Smooth muscle cell of the brain vasculature (primary cell): ENCODE measurements at regions not wholly inside any gene's neighbourhood (a gene's known extent, or its start where the extent isn't known, plus 50 kb on each side); places are given as distances from the start of the nearest gene placed in this dataset.
"Not testable (repeated sequence)": the region's sequence is repeated elsewhere in the genome, so short reads cannot be mapped to it uniquely, and the experiment has no call there.

Experiments
- DNase-seq: peaks from one replicate; pipeline ENCODE4 v3.0.0-alpha.2; 2012; ENCODE audit warnings: low read depth, low spot score

- no peak for DNase-seq
Measured at GRCh38 chr3:40939741-40940130, 259.6 kb upstream of the CTNNB1 start.

- DNase-seq: no peak
Measured at GRCh38 chr3:40940651-40941050, 258.7 kb upstream of the CTNNB1 start.

GRCh38 chr3:40947022-40947421 is 252.3 kb upstream of the CTNNB1 start:
- DNase-seq: not testable (repeated sequence)

- not testable (repeated sequence) for DNase-seq
Measured at GRCh38 chr3:40949347-40949746, 250.0 kb upstream of the CTNNB1 start.

GRCh38 chr3:40951636-40952035 is 247.7 kb upstream of the CTNNB1 start:
- DNase-seq: no peak

GRCh38 chr3:40961104-40961857 is 238.0 kb upstream of the CTNNB1 start:
- no peak for DNase-seq

- no peak for DNase-seq
Measured at GRCh38 chr3:40962721-40963120, 236.6 kb upstream of the CTNNB1 start.

GRCh38 chr3:40968666-40969065 is 230.6 kb upstream of the CTNNB1 start:
- no peak for DNase-seq

GRCh38 chr3:40969341-40969740 is 230.0 kb upstream of the CTNNB1 start:
- DNase-seq: no peak

- DNase-seq: no peak
Measured at GRCh38 chr3:40969756-40970466, 229.4 kb upstream of the CTNNB1 start.

- peak; percentile 95 for DNase-seq
Measured at GRCh38 chr3:40971191-40972168, 227.8 kb upstream of the CTNNB1 start.

- no peak for DNase-seq
Measured at GRCh38 chr3:40972350-40972749, 227.0 kb upstream of the CTNNB1 start.

GRCh38 chr3:40973141-40973540 is 226.2 kb upstream of the CTNNB1 start:
- DNase-seq: no peak

GRCh38 chr3:40975711-40976121 is 223.6 kb upstream of the CTNNB1 start:
- no peak for DNase-seq

GRCh38 chr3:40976241-40976640 is 223.1 kb upstream of the CTNNB1 start:
- DNase-seq: no peak

GRCh38 chr3:40978442-40978841 is 220.9 kb upstream of the CTNNB1 start:
- no peak for DNase-seq

GRCh38 chr3:40979962-40980361 is 219.3 kb upstream of the CTNNB1 start:
- no peak for DNase-seq

GRCh38 chr3:40980467-40980866 is 218.8 kb upstream of the CTNNB1 start:
- no peak for DNase-seq

GRCh38 chr3:40985195-40985594 is 214.1 kb upstream of the CTNNB1 start:
- no peak for DNase-seq

- no peak for DNase-seq
Measured at GRCh38 chr3:40988468-40988867, 210.8 kb upstream of the CTNNB1 start.

- no peak for DNase-seq
Measured at GRCh38 chr3:40989141-40990061, 209.9 kb upstream of the CTNNB1 start.
